COLO829 (cell line): ENCODE measurements at regions not wholly inside any gene's neighbourhood (a gene's known extent, or its start where the extent isn't known, plus 50 kb on each side); places are given as distances from the start of the nearest gene placed in this dataset.
A peak's percentile ranks its signal among the peaks of the same experiment; 100 is the strongest.

Source experiments
- DNase-seq: peaks from one replicate; pipeline ENCODE4 v3.0.0; 2012; ENCODE audit warnings: low spot score

GRCh38 chr4:124478470-124478869, 234.1 kb downstream of the ANKRD50 start:
- DNase-seq, result no peak

- no peak for DNase-seq
Measured at GRCh38 chr4:124480061-124480460, 232.5 kb downstream of the ANKRD50 start.

GRCh38 chr4:124481123-124481522, 231.4 kb downstream of the ANKRD50 start:
- DNase-seq, result no peak

- no peak for DNase-seq
Measured at GRCh38 chr4:124483048-124483906, 229.3 kb downstream of the ANKRD50 start.

- no peak for DNase-seq
Measured at GRCh38 chr4:124484008-124484407, 228.5 kb downstream of the ANKRD50 start.

- DNase-seq, result no peak
Measured at GRCh38 chr4:124484940-124485339, 227.6 kb downstream of the ANKRD50 start.

- DNase-seq, result no peak
Measured at GRCh38 chr4:124486423-124486822, 226.1 kb downstream of the ANKRD50 start.

- no peak for DNase-seq
Measured at GRCh38 chr4:124487651-124488050, 224.9 kb downstream of the ANKRD50 start.

GRCh38 chr4:124491361-124492145, 221.0 kb downstream of the ANKRD50 start:
- DNase-seq, result peak; percentile 23

GRCh38 chr4:124499261-124499660, 213.3 kb downstream of the ANKRD50 start:
- no peak for DNase-seq

- DNase-seq, result no peak
Measured at GRCh38 chr4:124501576-124501975, 211.0 kb downstream of the ANKRD50 start.

GRCh38 chr4:124504431-124504830, 208.1 kb downstream of the ANKRD50 start:
- DNase-seq, result no peak

GRCh38 chr4:124505211-124505610, 207.3 kb downstream of the ANKRD50 start:
- DNase-seq, result no peak

GRCh38 chr4:124509151-124509550, 203.4 kb downstream of the ANKRD50 start:
- DNase-seq, result no peak

- DNase-seq, result no peak
Measured at GRCh38 chr4:124514588-124514987, 197.9 kb downstream of the ANKRD50 start.

GRCh38 chr4:124515591-124515990, 196.9 kb downstream of the ANKRD50 start:
- no peak for DNase-seq

- DNase-seq, result no peak
Measured at GRCh38 chr4:124519196-124519595, 193.3 kb downstream of the ANKRD50 start.

GRCh38 chr4:124523816-124524215, 188.7 kb downstream of the ANKRD50 start:
- DNase-seq, result no peak

GRCh38 chr4:124525524-124525923, 187.0 kb downstream of the ANKRD50 start:
- DNase-seq, result no peak

GRCh38 chr4:124526331-124526730, 186.2 kb downstream of the ANKRD50 start:
- DNase-seq, result no peak

GRCh38 chr4:124526769-124527168, 185.8 kb downstream of the ANKRD50 start:
- no peak for DNase-seq

GRCh38 chr4:124527364-124527763, 185.2 kb downstream of the ANKRD50 start:
- no peak for DNase-seq

- no peak for DNase-seq
Measured at GRCh38 chr4:124529131-124529530, 183.4 kb downstream of the ANKRD50 start.
